CD14-positive monocyte (primary cell): ENCODE measurements at regions not wholly inside any gene's neighbourhood (a gene's known extent, or its start where the extent isn't known, plus 50 kb on each side); places are given as distances from the start of the nearest gene placed in this dataset.

Experiments
- DNase-seq, 3 donors: peaks; one replicate each; pipeline ENCODE4 v3.0.0-alpha.2; 2011 to 2022
- H2AFZ ChIP-seq: 2 replicates; pipeline ENCODE4 v1.6.0; 2012; ENCODE audit warnings: mild to moderate bottlenecking, low read depth, low read length, inconsistent platforms; ENCODE audit not compliant: insufficient read depth, poor library complexity, severe bottlenecking
- H3K27ac ChIP-seq, 2 donors: 1 replicate in 1 of 2; 2 replicates in 1 of 2; pipeline ENCODE4 v1.5.1; 2012 to 2013; ENCODE audit warnings: low read length in 2 of 2, control low read depth in 1 of 2, inconsistent platforms in 1 of 2, low read depth in 1 of 2, mild to moderate bottlenecking in 1 of 2
- H3K27me3 ChIP-seq, 2 donors: one replicate each; pipeline versions ENCODE4 v1.6.0 to v1.6.1; 2011 to 2013; ENCODE audit warnings: low read length in 2 of 2; ENCODE audit not compliant: control insufficient read depth in 2 of 2, insufficient read depth in 2 of 2
- H3K36me3 ChIP-seq, 2 donors: replicated peaks in 1 of 2; 1 replicate in 1 of 2; 2 replicates in 1 of 2; pipeline versions ENCODE4 v1.5.1 to v1.6.1; 2012 to 2013; ENCODE audit warnings: low read length in 2 of 2, control low read depth in 1 of 2, inconsistent platforms in 1 of 2, mild to moderate bottlenecking in 1 of 2; ENCODE audit not compliant: insufficient read depth in 2 of 2, control insufficient read depth in 1 of 2
- H3K4me1 ChIP-seq, 2 donors: 1 replicate in 1 of 2; 2 replicates in 1 of 2; pipeline versions ENCODE4 v1.5.1 to v1.6.1; 2012 to 2013; ENCODE audit warnings: low read length in 2 of 2, control low read depth in 1 of 2, inconsistent platforms in 1 of 2, mild to moderate bottlenecking in 1 of 2, moderate library complexity in 1 of 2; ENCODE audit not compliant: insufficient read depth in 2 of 2, control insufficient read depth in 1 of 2
- H3K4me2 ChIP-seq: replicated peaks from 2 replicates; pipeline ENCODE3; 2012; ENCODE audit warnings: low read length, moderate library complexity, mild to moderate bottlenecking; ENCODE audit not compliant: poor library complexity, severe bottlenecking; ENCODE audit errors: extremely low read depth
- H3K4me3 ChIP-seq, 3 experiments: fragments of 200-600 bp in 1 of 3; sonication (generic) in 1 of 3; replicated peaks in 1 of 3; 1 replicate in 2 of 3; 2 replicates in 1 of 3; pipeline ENCODE4 v1.5.1; 2011 to 2013; ENCODE audit warnings: low read length in 3 of 3, mild to moderate bottlenecking in 3 of 3, control low read depth in 2 of 3, low read depth in 2 of 3, inconsistent platforms in 1 of 3, moderate library complexity in 1 of 3
- H3K79me2 ChIP-seq: 2 replicates; pipeline ENCODE4 v1.6.0; 2012; ENCODE audit warnings: mild to moderate bottlenecking, control low read depth, inconsistent platforms, low read length, moderate library complexity; ENCODE audit not compliant: insufficient read depth
- H3K9ac ChIP-seq: 2 replicates; pipeline ENCODE4 v1.6.0; 2017; ENCODE audit warnings: low read length, mild to moderate bottlenecking; ENCODE audit not compliant: insufficient read depth, poor library complexity, severe bottlenecking
- H3K9me3 ChIP-seq, 2 donors: replicated peaks in 1 of 2; 1 replicate in 1 of 2; 2 replicates in 1 of 2; pipeline versions ENCODE4 v1.5.1 to v1.6.1; 2012 to 2013; ENCODE audit warnings: low read length in 2 of 2, control low read depth in 1 of 2; ENCODE audit not compliant: control insufficient read depth in 1 of 2, insufficient read depth in 1 of 2
- H4K20me1 ChIP-seq: 2 replicates; pipeline ENCODE4 v1.6.0; 2012; ENCODE audit warnings: mild to moderate bottlenecking, low read length, control low read depth, moderate library complexity; ENCODE audit not compliant: insufficient read depth
- H3K27ac Mint-ChIP-seq, 7 donors: one replicate each; pipeline ENCODE4 v1.8.0; 2020; ENCODE audit warnings: mild to moderate bottlenecking in 7 of 7, mixed read lengths in 7 of 7, moderate library complexity in 6 of 7, inconsistent platforms in 2 of 7
- H3K27me3 Mint-ChIP-seq, 3 donors: one replicate each; pipeline ENCODE4 v1.8.0; 2021 to 2022; ENCODE audit warnings: low read depth in 3 of 3, mild to moderate bottlenecking in 3 of 3, mixed read lengths in 3 of 3, moderate library complexity in 3 of 3, inconsistent platforms in 1 of 3
- H3K36me3 Mint-ChIP-seq, 2 donors: one replicate each; pipeline ENCODE4 v1.8.0; 2020; ENCODE audit warnings: mixed read lengths in 2 of 2, inconsistent platforms in 1 of 2, mild to moderate bottlenecking in 1 of 2
- H3K4me1 Mint-ChIP-seq: one replicate; pipeline ENCODE4 v1.8.0; 2020; ENCODE audit warnings: mild to moderate bottlenecking, mixed read lengths
- H3K4me3 Mint-ChIP-seq, 2 donors: one replicate each; pipeline ENCODE4 v1.8.0; 2020; ENCODE audit warnings: mild to moderate bottlenecking in 2 of 2, mixed read lengths in 2 of 2, moderate library complexity in 1 of 2
- H3K9me3 Mint-ChIP-seq, 7 donors: one replicate each; pipeline ENCODE4 v1.8.0; 2020 to 2022; ENCODE audit warnings: mixed read lengths in 7 of 7, mild to moderate bottlenecking in 6 of 7, moderate library complexity in 6 of 7, inconsistent platforms in 2 of 7
- CTCF ChIP-seq: fragments of 200-600 bp; IDR thresholded peaks from one replicate; pipeline ENCODE4 v1.8.0; 2022; ENCODE audit warnings: antibody characterized with exemption, mild to moderate bottlenecking
- WGBS: methylation state at CpG from one replicate; pipeline ENCODE4 v1.1.5; 2013; ENCODE audit warnings: missing lambda C conversion rate; ENCODE audit not compliant: insufficient coverage; 5-methylcytosine and 5-hydroxymethylcytosine counted together
- intact Hi-C, 2 donors: fragments of 100-400 bp; cut with micrococcal nuclease; formaldehyde crosslinking; loops; one replicate each; pipeline versions ENCODE4 v1.15.0 to v1.15.1; 2023

GRCh38 chr4:123952530-123953274 lies 556.1 kb downstream of the SPRY1 start:
- no peak overlapping the region for H3K4me2 ChIP-seq
- no CpG with 5 or more reads among the region's 3 CpGs for WGBS
- H3K27ac Mint-ChIP-seq, result no peak overlapping the region
- intact Hi-C loops, result no loop called here
- H3K4me1 Mint-ChIP-seq, result no peaks in the 10 kb centered on the region
- H3K36me3 ChIP-seq, result no peaks in the 10 kb centered on the region
- no peaks in the 10 kb centered on the region for H3K4me1 ChIP-seq
- DNase-seq, result no peak
- no peak overlapping the region for H2AFZ ChIP-seq
- no peaks in the 10 kb centered on the region for H3K27me3 Mint-ChIP-seq
- H3K36me3 Mint-ChIP-seq, result no peaks in the 10 kb centered on the region
- H4K20me1 ChIP-seq, result no peaks in the 10 kb centered on the region
- no peak overlapping the region for H3K27ac ChIP-seq
- H3K4me3 Mint-ChIP-seq, result no peak overlapping the region
- H3K9me3 ChIP-seq, result no peaks in the 10 kb centered on the region
- H3K79me2 ChIP-seq, result no peaks in the 10 kb centered on the region
- no peak overlapping the region for H3K4me3 ChIP-seq
- no peak overlapping the region for H3K9ac ChIP-seq
- H3K9me3 Mint-ChIP-seq, result peaks cover 0 to 10% (median 5%) of the 10 kb centered on the region in 7 donors
- no peak for TF ChIP-seq CTCF
- no peaks in the 10 kb centered on the region for H3K27me3 ChIP-seq

GRCh38 chr4:123953566-123953965 lies 557.0 kb downstream of the SPRY1 start:
- WGBS, result 100% methylated on average over 2 of the region's 3 CpGs
- H3K27me3 ChIP-seq, result no peaks in the 10 kb centered on the region
- no peak overlapping the region for H2AFZ ChIP-seq
- no peak overlapping the region for H3K4me2 ChIP-seq
- Mint-ChIP-seq H3K9me3 (peaks cover 0 to 9% (median 6%) of the 10 kb centered on the region in 7 donors), H3K27ac (no peak overlapping the region), H3K36me3 (no peaks in the 10 kb centered on the region), H3K4me3 (no peak overlapping the region), H3K4me1 (no peaks in the 10 kb centered on the region), H3K27me3 (no peaks in the 10 kb centered on the region)
- no peaks in the 10 kb centered on the region for H3K36me3 ChIP-seq
- no peaks in the 10 kb centered on the region for H3K4me1 ChIP-seq
- intact Hi-C loops, result no loop called here
- DNase-seq, result no peak
- no peaks in the 10 kb centered on the region for H4K20me1 ChIP-seq
- H3K4me3 ChIP-seq, result no peak overlapping the region
- H3K9me3 ChIP-seq, result no peaks in the 10 kb centered on the region
- no peak overlapping the region for H3K9ac ChIP-seq
- no peak for TF ChIP-seq CTCF
- H3K27ac ChIP-seq, result no peak overlapping the region
- H3K79me2 ChIP-seq, result no peaks in the 10 kb centered on the region
